Liver (tissue), 3 donors: ENCODE measurements at regions not wholly inside any gene's neighbourhood (a gene's known extent, or its start where the extent isn't known, plus 50 kb on each side); places are given as distances from the start of the nearest gene placed in this dataset.

ENCODE experiments used
- EGR1 ChIP-seq, 2 donors: IDR thresholded peaks; 2 replicates each; pipeline ENCODE4 v1.6.1; 2016 to 2018; ENCODE audit warnings: antibody characterized with exemption in 2 of 2, low read depth in 2 of 2
- GABPA ChIP-seq, 2 donors: IDR thresholded peaks in 1 of 2; conservative IDR thresholded peaks in 1 of 2; 2 replicates each; pipeline ENCODE4 v1.6.1; 2016; ENCODE audit warnings: antibody characterized with exemption in 2 of 2, mild to moderate bottlenecking in 1 of 2, moderate library complexity in 1 of 2
- HNF4A ChIP-seq, 2 donors: conservative IDR thresholded peaks; 2 replicates each; pipeline ENCODE4 v1.6.1; 2016; ENCODE audit warnings: antibody characterized with exemption in 2 of 2, mild to moderate bottlenecking in 2 of 2
- RXRA ChIP-seq, 2 donors: IDR thresholded peaks; 2 replicates each; pipeline ENCODE4 v1.6.1; 2017 to 2018; ENCODE audit warnings: antibody characterized with exemption in 2 of 2, mild to moderate bottlenecking in 1 of 2
- SP1 ChIP-seq: IDR thresholded peaks from 2 replicates; pipeline ENCODE4 v1.6.1; 2018; ENCODE audit warnings: antibody characterized with exemption, mild to moderate bottlenecking
- TAF1 ChIP-seq: conservative IDR thresholded peaks from 2 replicates; pipeline ENCODE4 v1.6.1; 2016; ENCODE audit warnings: antibody characterized with exemption, mild to moderate bottlenecking
- YY1 ChIP-seq: IDR thresholded peaks from 2 replicates; pipeline ENCODE4 v1.6.1; 2016; ENCODE audit warnings: antibody characterized with exemption, mild to moderate bottlenecking
- TF ChIP-seq, protein P1 (sequence below): IDR thresholded peaks from 2 replicates; pipeline ENCODE4 v1.6.1; 2016; ENCODE audit warnings: antibody characterized with exemption
- TF ChIP-seq, protein P2 (sequence below): fragments of 150-350 bp; IDR thresholded peaks from 2 replicates; pipeline ENCODE4 v1.5.1; 2017; ENCODE audit warnings: improper control_type of control experiment, low read depth, low read length; ENCODE audit not compliant: missing input control
- TF ChIP-seq, protein P3 (sequence below): IDR thresholded peaks from 2 replicates; pipeline ENCODE4 v1.6.1; 2016; ENCODE audit warnings: antibody characterized with exemption
- TF ChIP-seq, protein P4 (sequence below): IDR thresholded peaks from 2 replicates; pipeline ENCODE4 v1.6.1; 2016; ENCODE audit warnings: antibody characterized with exemption, mild to moderate bottlenecking
- TF ChIP-seq, protein P5 (sequence below): IDR thresholded peaks from 2 replicates; pipeline ENCODE4 v1.6.1; 2016; ENCODE audit warnings: antibody characterized with exemption
- donor health status: healthy.
- donor health status: healthy.

DNA sequence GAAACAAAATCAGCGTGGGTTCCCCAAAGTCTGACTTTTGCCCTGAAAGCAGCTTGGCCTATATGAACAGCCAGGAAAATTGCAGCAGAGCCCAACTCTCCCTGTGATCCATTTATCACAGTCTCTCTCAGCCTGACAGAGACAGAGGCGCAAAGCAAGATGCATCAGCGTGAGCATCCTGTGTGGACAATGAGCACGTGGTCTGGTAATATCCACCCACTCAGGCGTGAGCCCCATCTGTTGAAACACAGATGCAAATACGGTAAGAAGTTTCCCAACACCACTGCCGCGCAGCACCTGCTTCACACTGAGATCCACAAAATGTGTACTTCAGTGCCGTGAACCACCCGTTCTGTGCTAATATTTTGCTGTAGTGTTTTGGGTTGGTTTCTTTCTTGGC lies 114.6 kb downstream of the MRPL36 start:
- TF ChIP-seq, protein P1, sequence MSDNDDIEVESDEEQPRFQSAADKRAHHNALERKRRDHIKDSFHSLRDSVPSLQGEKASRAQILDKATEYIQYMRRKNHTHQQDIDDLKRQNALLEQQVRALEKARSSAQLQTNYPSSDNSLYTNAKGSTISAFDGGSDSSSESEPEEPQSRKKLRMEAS: no peak
- TF ChIP-seq, protein P2, sequence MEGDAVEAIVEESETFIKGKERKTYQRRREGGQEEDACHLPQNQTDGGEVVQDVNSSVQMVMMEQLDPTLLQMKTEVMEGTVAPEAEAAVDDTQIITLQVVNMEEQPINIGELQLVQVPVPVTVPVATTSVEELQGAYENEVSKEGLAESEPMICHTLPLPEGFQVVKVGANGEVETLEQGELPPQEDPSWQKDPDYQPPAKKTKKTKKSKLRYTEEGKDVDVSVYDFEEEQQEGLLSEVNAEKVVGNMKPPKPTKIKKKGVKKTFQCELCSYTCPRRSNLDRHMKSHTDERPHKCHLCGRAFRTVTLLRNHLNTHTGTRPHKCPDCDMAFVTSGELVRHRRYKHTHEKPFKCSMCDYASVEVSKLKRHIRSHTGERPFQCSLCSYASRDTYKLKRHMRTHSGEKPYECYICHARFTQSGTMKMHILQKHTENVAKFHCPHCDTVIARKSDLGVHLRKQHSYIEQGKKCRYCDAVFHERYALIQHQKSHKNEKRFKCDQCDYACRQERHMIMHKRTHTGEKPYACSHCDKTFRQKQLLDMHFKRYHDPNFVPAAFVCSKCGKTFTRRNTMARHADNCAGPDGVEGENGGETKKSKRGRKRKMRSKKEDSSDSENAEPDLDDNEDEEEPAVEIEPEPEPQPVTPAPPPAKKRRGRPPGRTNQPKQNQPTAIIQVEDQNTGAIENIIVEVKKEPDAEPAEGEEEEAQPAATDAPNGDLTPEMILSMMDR: no peak
- TF ChIP-seq, protein P3, sequence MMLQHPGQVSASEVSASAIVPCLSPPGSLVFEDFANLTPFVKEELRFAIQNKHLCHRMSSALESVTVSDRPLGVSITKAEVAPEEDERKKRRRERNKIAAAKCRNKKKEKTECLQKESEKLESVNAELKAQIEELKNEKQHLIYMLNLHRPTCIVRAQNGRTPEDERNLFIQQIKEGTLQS: no peak
- TF ChIP-seq RXRA (IDR thresholded peaks at IDR 0.05) (no peak), SP1 (no peak), TAF1 (no peak), HNF4A (conservative IDR thresholded peaks at IDR 0.05) (no peak), EGR1 (IDR thresholded peaks at IDR 0.05; ENCODE audit: low read depth in 2 of 2) (no peak), GABPA (IDR thresholded peaks at IDR 0.05 in 1 of 2, conservative IDR thresholded peaks at IDR 0.05 in 1 of 2) (no peak), YY1 (no peak)
- TF ChIP-seq, protein P4, sequence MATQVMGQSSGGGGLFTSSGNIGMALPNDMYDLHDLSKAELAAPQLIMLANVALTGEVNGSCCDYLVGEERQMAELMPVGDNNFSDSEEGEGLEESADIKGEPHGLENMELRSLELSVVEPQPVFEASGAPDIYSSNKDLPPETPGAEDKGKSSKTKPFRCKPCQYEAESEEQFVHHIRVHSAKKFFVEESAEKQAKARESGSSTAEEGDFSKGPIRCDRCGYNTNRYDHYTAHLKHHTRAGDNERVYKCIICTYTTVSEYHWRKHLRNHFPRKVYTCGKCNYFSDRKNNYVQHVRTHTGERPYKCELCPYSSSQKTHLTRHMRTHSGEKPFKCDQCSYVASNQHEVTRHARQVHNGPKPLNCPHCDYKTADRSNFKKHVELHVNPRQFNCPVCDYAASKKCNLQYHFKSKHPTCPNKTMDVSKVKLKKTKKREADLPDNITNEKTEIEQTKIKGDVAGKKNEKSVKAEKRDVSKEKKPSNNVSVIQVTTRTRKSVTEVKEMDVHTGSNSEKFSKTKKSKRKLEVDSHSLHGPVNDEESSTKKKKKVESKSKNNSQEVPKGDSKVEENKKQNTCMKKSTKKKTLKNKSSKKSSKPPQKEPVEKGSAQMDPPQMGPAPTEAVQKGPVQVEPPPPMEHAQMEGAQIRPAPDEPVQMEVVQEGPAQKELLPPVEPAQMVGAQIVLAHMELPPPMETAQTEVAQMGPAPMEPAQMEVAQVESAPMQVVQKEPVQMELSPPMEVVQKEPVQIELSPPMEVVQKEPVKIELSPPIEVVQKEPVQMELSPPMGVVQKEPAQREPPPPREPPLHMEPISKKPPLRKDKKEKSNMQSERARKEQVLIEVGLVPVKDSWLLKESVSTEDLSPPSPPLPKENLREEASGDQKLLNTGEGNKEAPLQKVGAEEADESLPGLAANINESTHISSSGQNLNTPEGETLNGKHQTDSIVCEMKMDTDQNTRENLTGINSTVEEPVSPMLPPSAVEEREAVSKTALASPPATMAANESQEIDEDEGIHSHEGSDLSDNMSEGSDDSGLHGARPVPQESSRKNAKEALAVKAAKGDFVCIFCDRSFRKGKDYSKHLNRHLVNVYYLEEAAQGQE: no peak
- TF ChIP-seq, protein P5, sequence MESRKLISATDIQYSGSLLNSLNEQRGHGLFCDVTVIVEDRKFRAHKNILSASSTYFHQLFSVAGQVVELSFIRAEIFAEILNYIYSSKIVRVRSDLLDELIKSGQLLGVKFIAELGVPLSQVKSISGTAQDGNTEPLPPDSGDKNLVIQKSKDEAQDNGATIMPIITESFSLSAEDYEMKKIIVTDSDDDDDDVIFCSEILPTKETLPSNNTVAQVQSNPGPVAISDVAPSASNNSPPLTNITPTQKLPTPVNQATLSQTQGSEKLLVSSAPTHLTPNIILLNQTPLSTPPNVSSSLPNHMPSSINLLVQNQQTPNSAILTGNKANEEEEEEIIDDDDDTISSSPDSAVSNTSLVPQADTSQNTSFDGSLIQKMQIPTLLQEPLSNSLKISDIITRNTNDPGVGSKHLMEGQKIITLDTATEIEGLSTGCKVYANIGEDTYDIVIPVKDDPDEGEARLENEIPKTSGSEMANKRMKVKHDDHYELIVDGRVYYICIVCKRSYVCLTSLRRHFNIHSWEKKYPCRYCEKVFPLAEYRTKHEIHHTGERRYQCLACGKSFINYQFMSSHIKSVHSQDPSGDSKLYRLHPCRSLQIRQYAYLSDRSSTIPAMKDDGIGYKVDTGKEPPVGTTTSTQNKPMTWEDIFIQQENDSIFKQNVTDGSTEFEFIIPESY: no peak
